ENCODE measurements at regions not wholly inside any gene's neighbourhood (a gene's known extent, or its start where the extent isn't known, plus 50 kb on each side); places are given as distances from the start of the nearest gene placed in this dataset.

DNA sequence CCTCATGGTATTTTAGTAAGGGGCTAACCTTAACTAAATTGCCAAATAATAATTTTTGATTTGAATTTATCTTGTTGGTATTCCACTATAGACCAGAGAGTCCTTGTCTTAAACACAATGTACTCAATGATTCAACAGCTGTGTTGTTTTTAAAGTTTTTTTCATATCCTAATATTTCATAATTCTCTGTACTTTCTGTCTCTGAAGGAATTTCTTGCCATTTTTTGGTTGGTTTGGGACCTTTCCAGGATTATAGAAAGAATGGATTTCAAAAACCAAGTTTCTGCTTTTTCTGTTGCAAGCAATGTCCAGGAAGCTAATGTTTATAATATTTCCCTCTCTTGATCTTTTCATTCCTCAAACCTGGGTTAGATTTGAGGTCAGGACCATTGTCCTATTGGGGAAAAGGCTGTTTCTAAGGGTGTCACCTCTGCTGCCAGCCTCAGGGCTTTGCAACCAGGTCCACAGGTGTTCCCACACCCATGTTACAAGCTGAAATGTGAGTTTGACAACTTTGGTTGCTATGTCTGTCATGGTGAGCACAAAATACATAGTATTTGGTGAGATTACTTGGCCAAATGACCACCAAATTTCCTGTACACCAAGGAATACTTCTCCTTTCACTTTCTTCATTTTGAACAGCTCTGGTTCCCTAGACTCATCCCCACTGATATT is 363.7 kb upstream of the RGMA start:
- RAD21 ChIA-PET (ENCODE audit: unreplicated experiment): no interaction called here
- no peak overlapping the region for H3K4me3 ChIP-seq
- H3K27me3 ChIP-seq (replicated peaks in 1 of 2; ENCODE audit: control insufficient read depth in 2 of 2, insufficient read depth in 2 of 2, low read length in 1 of 2): no peaks in the 10 kb centered on the region; a peak in 1 of 4 replicates
- in situ Hi-C loops (cut with MboI): no loop called here
- CTCF ChIA-PET: no interaction called here
- POLR2A ChIA-PET: no interaction called here
- no peaks in the 10 kb centered on the region for H3K79me2 ChIP-seq (ENCODE audit: control insufficient read depth, insufficient read depth, low read length)
- BruUV-seq (replicated peaks): no TSS peak
- no peaks in the 10 kb centered on the region for H4K20me1 ChIP-seq (ENCODE audit: control insufficient read depth, insufficient read depth)
- no peak overlapping the region for H3K4me2 ChIP-seq (ENCODE audit: control insufficient read depth, insufficient read depth)
- TF ChIP-seq YY1 (IDR thresholded peaks at IDR 0.05; ENCODE audit: low read depth, low read length): no peak
- TF ChIP-seq TCF12 (IDR thresholded peaks at IDR 0.05; ENCODE audit: low read depth, low read length): no peak
- no peak for TF ChIP-seq NFYA (IDR thresholded peaks at IDR 0.05; ENCODE audit: borderline replicate concordance, low read depth, low read length)
- TF ChIP-seq, protein P1, sequence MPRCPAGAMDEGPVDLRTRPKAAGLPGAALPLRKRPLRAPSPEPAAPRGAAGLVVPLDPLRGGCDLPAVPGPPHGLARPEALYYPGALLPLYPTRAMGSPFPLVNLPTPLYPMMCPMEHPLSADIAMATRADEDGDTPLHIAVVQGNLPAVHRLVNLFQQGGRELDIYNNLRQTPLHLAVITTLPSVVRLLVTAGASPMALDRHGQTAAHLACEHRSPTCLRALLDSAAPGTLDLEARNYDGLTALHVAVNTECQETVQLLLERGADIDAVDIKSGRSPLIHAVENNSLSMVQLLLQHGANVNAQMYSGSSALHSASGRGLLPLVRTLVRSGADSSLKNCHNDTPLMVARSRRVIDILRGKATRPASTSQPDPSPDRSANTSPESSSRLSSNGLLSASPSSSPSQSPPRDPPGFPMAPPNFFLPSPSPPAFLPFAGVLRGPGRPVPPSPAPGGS (IDR thresholded peaks at IDR 0.05; ENCODE audit: borderline replicate concordance, insufficient read depth, low read depth, low read length, poor library complexity, severe bottlenecking): no peak
- TF ChIP-seq SPI1 (IDR thresholded peaks at IDR 0.05; ENCODE audit: borderline replicate concordance, insufficient read depth, low read depth, low read length): no peak
- TF ChIP-seq SREBF1 (IDR thresholded peaks at IDR 0.05; ENCODE audit: low read length): no peak
- no peak for TF ChIP-seq TARDBP (IDR thresholded peaks at IDR 0.05; ENCODE audit: borderline replicate concordance)
- no peak for TF ChIP-seq MTA3 (IDR thresholded peaks at IDR 0.05; ENCODE audit: borderline replicate concordance, low read length)
- TF ChIP-seq, protein P2, sequence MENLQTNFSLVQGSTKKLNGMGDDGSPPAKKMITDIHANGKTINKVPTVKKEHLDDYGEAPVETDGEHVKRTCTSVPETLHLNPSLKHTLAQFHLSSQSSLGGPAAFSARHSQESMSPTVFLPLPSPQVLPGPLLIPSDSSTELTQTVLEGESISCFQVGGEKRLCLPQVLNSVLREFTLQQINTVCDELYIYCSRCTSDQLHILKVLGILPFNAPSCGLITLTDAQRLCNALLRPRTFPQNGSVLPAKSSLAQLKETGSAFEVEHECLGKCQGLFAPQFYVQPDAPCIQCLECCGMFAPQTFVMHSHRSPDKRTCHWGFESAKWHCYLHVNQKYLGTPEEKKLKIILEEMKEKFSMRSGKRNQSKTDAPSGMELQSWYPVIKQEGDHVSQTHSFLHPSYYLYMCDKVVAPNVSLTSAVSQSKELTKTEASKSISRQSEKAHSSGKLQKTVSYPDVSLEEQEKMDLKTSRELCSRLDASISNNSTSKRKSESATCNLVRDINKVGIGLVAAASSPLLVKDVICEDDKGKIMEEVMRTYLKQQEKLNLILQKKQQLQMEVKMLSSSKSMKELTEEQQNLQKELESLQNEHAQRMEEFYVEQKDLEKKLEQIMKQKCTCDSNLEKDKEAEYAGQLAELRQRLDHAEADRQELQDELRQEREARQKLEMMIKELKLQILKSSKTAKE (IDR thresholded peaks at IDR 0.05; ENCODE audit: low read depth, poor library complexity, severe bottlenecking): no peak
- SMC1A ChIA-PET (ENCODE audit: uncharacterized antibody, unreplicated experiment): no interaction called here
- no peaks in the 10 kb centered on the region for H3K36me3 ChIP-seq (ENCODE audit: control insufficient read depth in 2 of 2, insufficient read depth in 2 of 2, low read length in 1 of 2)
- FAIRE-seq: no peak
- DNase-seq (ENCODE audit: low read depth, low spot score): no peak
- no peaks in the 10 kb centered on the region for H3K9me3 ChIP-seq (replicated peaks; ENCODE audit: control insufficient read depth, insufficient read depth, low read length)
- no peak for ATAC-seq
- H3K9ac ChIP-seq (ENCODE audit: control insufficient read depth, insufficient read depth, low read length): no peak overlapping the region
- intact Hi-C loops (cut with micrococcal nuclease; ENCODE audit: unreplicated experiment): no loop called here
- H3K4me1 ChIP-seq (ENCODE audit: control insufficient read depth, insufficient read depth, low read length): no peaks in the 10 kb centered on the region
- H3K27ac ChIP-seq (ENCODE audit: control insufficient read depth, insufficient read depth): no peak overlapping the region
- no peak overlapping the region for H2AFZ ChIP-seq (ENCODE audit: control insufficient read depth, low read depth, low read length)

Data from GM12878 (cell line).